AG04450 (cell line): ENCODE measurements at regions not wholly inside any gene's neighbourhood (a gene's known extent, or its start where the extent isn't known, plus 50 kb on each side); places are given as distances from the start of the nearest gene placed in this dataset.

ENCODE experiments used
- CTCF ChIA-PET: fragments of 300-600, 350-600 bp; formaldehyde crosslinking; extraction: SDS; loops from one replicate; lab custom pipeline; 2022; ENCODE audit warnings: antibody characterized with exemption, inconsistent platforms; lab: Charles Lee
- POLR2A ChIA-PET: fragments of 350-600 bp; formaldehyde crosslinking; extraction: SDS; loops from one replicate; lab custom pipeline; 2021; ENCODE audit warnings: antibody characterized with exemption, inconsistent platforms; lab: Yijun Ruan, JAX
- DNase-seq: peaks from one replicate; pipeline ENCODE4 v3.0.0-alpha.2; 2011; ENCODE audit warnings: low read depth, low spot score
- H3K27ac ChIP-seq: one replicate; pipeline ENCODE4 v1.5.1; 2012; ENCODE audit warnings: low read depth, low read length, control low read depth
- H3K27me3 ChIP-seq: one replicate; pipeline ENCODE4 v1.6.0; 2012; ENCODE audit warnings: low read length; ENCODE audit not compliant: control insufficient read depth, insufficient read depth
- H3K4me3 ChIP-seq: 2 replicates; pipeline ENCODE4 v1.5.1; 2011; ENCODE audit warnings: mild to moderate bottlenecking, low read depth, low read length, control low read depth
- H3K9me3 ChIP-seq: 2 replicates; pipeline ENCODE4 v1.5.1; 2012; ENCODE audit warnings: low read length; ENCODE audit not compliant: control insufficient read depth, insufficient read depth
- CTCF ChIP-seq: IDR thresholded peaks from 2 replicates; pipeline ENCODE4 v1.5.1; 2011; ENCODE audit warnings: low read depth, low read length, control low read depth, inconsistent platforms

- POLR2A ChIA-PET, result no interaction called here
- Histone ChIP-seq H3K9me3 (peaks cover 3% of the 10 kb centered on the region; the same call in 1 of the 2 replicates), H3K27ac (no peak overlapping the region), H3K27me3 (no peaks in the 10 kb centered on the region), H3K4me3 (no peak overlapping the region)
- CTCF ChIA-PET, result no interaction called here
- DNase-seq, result no peak
- no peak for TF ChIP-seq CTCF
Measured at GRCh38 chr13:106184790-106185189, 350.7 kb downstream of the EFNB2 start.

GRCh38 chr13:106183410-106184065 is 351.9 kb downstream of the EFNB2 start:
- no peak overlapping the region for H3K27ac ChIP-seq
- CTCF ChIA-PET, result no interaction called here

GRCh38 chr13:106182404-106182803 is 353.1 kb downstream of the EFNB2 start:
- ChIA-PET POLR2A (no interaction called here), CTCF (no interaction called here)
- H3K27ac ChIP-seq, result no peak overlapping the region
- TF ChIP-seq CTCF, result no peak
- no peak overlapping the region for H3K4me3 ChIP-seq
- H3K27me3 ChIP-seq, result no peaks in the 10 kb centered on the region
- peak; percentile 57 for DNase-seq
- H3K9me3 ChIP-seq, result peaks cover 3% of the 10 kb centered on the region; the same call in 1 of the 2 replicates

More at GRCh38 chr13:106183410-106184065, 351.9 kb downstream of the EFNB2 start:
- H3K4me3 ChIP-seq, result no peak overlapping the region
- H3K27me3 ChIP-seq, result no peaks in the 10 kb centered on the region
- no peak for DNase-seq
- H3K9me3 ChIP-seq, result peaks cover 3% of the 10 kb centered on the region; the same call in 1 of the 2 replicates
- TF ChIP-seq CTCF, result no peak
- POLR2A ChIA-PET, result no interaction called here

- TF ChIP-seq CTCF, result no peak
Measured at GRCh38 chr13:106178816-106179215, 356.6 kb downstream of the EFNB2 start.

GRCh38 chr13:106177146-106177545 is 358.3 kb downstream of the EFNB2 start:
- H3K9me3 ChIP-seq, result peaks cover 3% of the 10 kb centered on the region; the same call in 1 of the 2 replicates
- no peak overlapping the region for H3K27ac ChIP-seq
- H3K27me3 ChIP-seq, result no peaks in the 10 kb centered on the region
- H3K4me3 ChIP-seq, result no peak overlapping the region
- ChIA-PET CTCF (interaction anchor here (1.5 kb wide), 1 partner anchor 9 kb away, joined by 3 read pairs; no protein-coding TSS in a partner anchor), POLR2A (no interaction called here)
- no peak for DNase-seq
- TF ChIP-seq CTCF, result no peak

More at GRCh38 chr13:106178816-106179215, 356.6 kb downstream of the EFNB2 start:
- no peaks in the 10 kb centered on the region for H3K27me3 ChIP-seq
- no peak for DNase-seq
- POLR2A ChIA-PET, result no interaction called here
- no peak overlapping the region for H3K4me3 ChIP-seq
- CTCF ChIA-PET, result no interaction called here
- H3K27ac ChIP-seq, result no peak overlapping the region
- H3K9me3 ChIP-seq, result peaks cover 3% of the 10 kb centered on the region; the same call in 1 of the 2 replicates
